ENCODE measurements at regions not wholly inside any gene's neighbourhood (a gene's known extent, or its start where the extent isn't known, plus 50 kb on each side); places are given as distances from the start of the nearest gene placed in this dataset.

GRCh38 chr21:43348170-43348766 is 78.7 kb downstream of the SIK1 start:
- DNase-seq (ENCODE audit: low spot score): no peak

- no peak for DNase-seq (ENCODE audit: low spot score)
Measured at GRCh38 chr21:43347461-43348169, 79.3 kb downstream of the SIK1 start.

GRCh38 chr21:43346551-43346950 is 80.4 kb downstream of the SIK1 start:
- DNase-seq (ENCODE audit: low spot score): no peak

GRCh38 chr21:43345746-43346409 is 81.1 kb downstream of the SIK1 start:
- no peak for DNase-seq (ENCODE audit: low spot score)

GRCh38 chr21:43345046-43345745 is 81.7 kb downstream of the SIK1 start:
- no peak for DNase-seq (ENCODE audit: low spot score)

GRCh38 chr21:43343992-43344886 is 82.7 kb downstream of the SIK1 start:
- no peak for DNase-seq (ENCODE audit: low spot score)

GRCh38 chr21:43343095-43343991 is 83.6 kb downstream of the SIK1 start:
- DNase-seq (ENCODE audit: low spot score): peak; percentile 85

- DNase-seq (ENCODE audit: low spot score): no peak
Measured at GRCh38 chr21:43342301-43342881, 84.5 kb downstream of the SIK1 start.

GRCh38 chr21:43341378-43342161 is 85.4 kb downstream of the SIK1 start:
- no peak for DNase-seq (ENCODE audit: low spot score)

GRCh38 chr21:43340491-43341377 is 86.2 kb downstream of the SIK1 start:
- DNase-seq (ENCODE audit: low spot score): no peak

- no peak for DNase-seq (ENCODE audit: low spot score)
Measured at GRCh38 chr21:43339668-43340067, 87.3 kb downstream of the SIK1 start.

GRCh38 chr21:43338951-43339350 is 88.0 kb downstream of the SIK1 start:
- DNase-seq (ENCODE audit: low spot score): no peak

- DNase-seq (ENCODE audit: low spot score): no peak
Measured at GRCh38 chr21:43337901-43338655, 88.9 kb downstream of the SIK1 start.

- no peak for DNase-seq (ENCODE audit: low spot score)
Measured at GRCh38 chr21:43335119-43335518, 91.8 kb downstream of the SIK1 start.

- DNase-seq (ENCODE audit: low spot score): no peak
Measured at GRCh38 chr21:43334214-43334958, 92.5 kb downstream of the SIK1 start.

- DNase-seq (ENCODE audit: low spot score): peak; percentile 79
Measured at GRCh38 chr21:43333298-43334062, 93.5 kb downstream of the SIK1 start.

Measured in HuH-7.5 (cell line).